H9 (cell line): ENCODE measurements at regions not wholly inside any gene's neighbourhood (a gene's known extent, or its start where the extent isn't known, plus 50 kb on each side); places are given as distances from the start of the nearest gene placed in this dataset.

Experiments used
- DNase-seq: peaks from one replicate; pipeline ENCODE4 v3.0.0-alpha.2; 2017
- H2AFZ ChIP-seq: one replicate; pipeline ENCODE4 v1.6.1; 2013; ENCODE audit warnings: mild to moderate bottlenecking, low read length, control low read depth, moderate library complexity
- H2AK5ac ChIP-seq: 2 replicates; pipeline ENCODE4 v1.6.1; 2013; ENCODE audit warnings: low read length, control low read depth, mixed read lengths; ENCODE audit not compliant: insufficient read length
- H2BK120ac ChIP-seq: one replicate; pipeline ENCODE4 v1.6.1; 2013; ENCODE audit warnings: low read depth, mild to moderate bottlenecking, low read length, control low read depth, inconsistent platforms; ENCODE audit not compliant: poor library complexity, severe bottlenecking
- H2BK12ac ChIP-seq: 2 replicates; pipeline ENCODE4 v1.6.1; 2013; ENCODE audit warnings: low read length, control low read depth, mixed read lengths, low read depth; ENCODE audit not compliant: insufficient read length
- H2BK15ac ChIP-seq: 2 replicates; pipeline ENCODE4 v1.6.1; 2013; ENCODE audit warnings: low read depth, low read length, control low read depth
- H2BK20ac ChIP-seq: one replicate; pipeline ENCODE4 v1.6.1; 2013; ENCODE audit warnings: low read depth, mild to moderate bottlenecking, low read length, control low read depth, inconsistent platforms; ENCODE audit not compliant: poor library complexity, severe bottlenecking
- H2BK5ac ChIP-seq: 2 replicates; pipeline ENCODE4 v1.6.1; 2013; ENCODE audit warnings: low read length, control low read depth, mixed read lengths; ENCODE audit not compliant: insufficient read length
- H3K14ac ChIP-seq: 2 replicates; pipeline ENCODE4 v1.6.1; 2013; ENCODE audit warnings: low read length, control low read depth; ENCODE audit not compliant: insufficient read depth
- H3K18ac ChIP-seq: 2 replicates; pipeline ENCODE4 v1.6.1; 2013; ENCODE audit warnings: low read depth, mild to moderate bottlenecking, mixed read lengths, low read length, control low read depth; ENCODE audit not compliant: insufficient read length
- H3K23ac ChIP-seq: 2 replicates; pipeline ENCODE4 v1.6.1; 2013; ENCODE audit warnings: low read length, control low read depth, mixed read lengths, low read depth; ENCODE audit not compliant: insufficient read length
- H3K23me2 ChIP-seq: 2 replicates; pipeline ENCODE4 v1.6.1; 2013; ENCODE audit warnings: low read depth, mild to moderate bottlenecking, mixed read lengths, low read length, control low read depth; ENCODE audit not compliant: insufficient read length, poor library complexity, severe bottlenecking
- H3K27ac ChIP-seq: 2 replicates; pipeline ENCODE4 v1.5.1; 2013; ENCODE audit warnings: low read length, control low read depth, mixed read lengths, low read depth; ENCODE audit not compliant: insufficient read length
- H3K27me3 ChIP-seq: 2 replicates; pipeline ENCODE4 v1.6.1; 2013; ENCODE audit warnings: low read length, control low read depth, inconsistent platforms; ENCODE audit not compliant: insufficient read depth
- H3K4ac ChIP-seq: 2 replicates; pipeline ENCODE4 v1.6.1; 2013; ENCODE audit warnings: low read depth, mild to moderate bottlenecking, control low read depth, inconsistent platforms, low read length, moderate library complexity
- H3K4me1 ChIP-seq: 2 replicates; pipeline ENCODE4 v1.6.1; 2013; ENCODE audit warnings: low read length, control low read depth, inconsistent platforms; ENCODE audit not compliant: insufficient read depth
- H3K4me2 ChIP-seq: 2 replicates; pipeline ENCODE4 v1.6.1; 2013; ENCODE audit warnings: low read length, control low read depth, mixed read lengths; ENCODE audit not compliant: insufficient read length, insufficient read depth
- H3K56ac ChIP-seq: 2 replicates; pipeline ENCODE4 v1.6.1; 2013; ENCODE audit warnings: low read depth, mild to moderate bottlenecking, mixed read lengths, low read length, control low read depth; ENCODE audit not compliant: insufficient read length
- H3K79me1 ChIP-seq: 2 replicates; pipeline ENCODE4 v1.6.1; 2013; ENCODE audit warnings: low read depth, mild to moderate bottlenecking, moderate library complexity, low read length, control low read depth, inconsistent platforms; ENCODE audit not compliant: insufficient read depth, poor library complexity, severe bottlenecking
- H3K79me2 ChIP-seq: 2 replicates; pipeline ENCODE4 v1.6.1; 2013; ENCODE audit warnings: low read length, control low read depth, inconsistent platforms; ENCODE audit not compliant: insufficient read depth
- H3K9ac ChIP-seq: 2 replicates; pipeline ENCODE4 v1.6.1; 2013; ENCODE audit warnings: low read length, control low read depth, mixed read lengths; ENCODE audit not compliant: insufficient read length; ENCODE audit errors: extremely low read depth
- H3K9me3 ChIP-seq: one replicate; pipeline ENCODE4 v1.6.1; 2013; ENCODE audit warnings: low read depth, low read length, inconsistent platforms; ENCODE audit not compliant: control insufficient read depth
- H3T11ph ChIP-seq: one replicate; pipeline ENCODE4 v1.6.1; 2013; ENCODE audit warnings: mild to moderate bottlenecking, low read length, control low read depth, inconsistent platforms
- H4K20me1 ChIP-seq: one replicate; pipeline ENCODE4 v1.6.1; 2013; ENCODE audit not compliant: control insufficient read depth, insufficient read length, insufficient read depth
- H4K5ac ChIP-seq: 2 replicates; pipeline ENCODE4 v1.6.1; 2013; ENCODE audit warnings: low read depth, mild to moderate bottlenecking, mixed read lengths, low read length, control low read depth; ENCODE audit not compliant: insufficient read length
- H4K8ac ChIP-seq: replicated peaks from 2 replicates; pipeline ENCODE4 v1.6.1; 2013; ENCODE audit warnings: low read length, control low read depth, mixed read lengths, low read depth; ENCODE audit not compliant: insufficient read length
- H4K91ac ChIP-seq: 2 replicates; pipeline ENCODE4 v1.6.1; 2013; ENCODE audit warnings: low read depth, mild to moderate bottlenecking, moderate library complexity, mixed read lengths, low read length, control low read depth; ENCODE audit not compliant: insufficient read length
- H3K27ac Mint-ChIP-seq, 3 experiments: 2 replicates in 2 of 3; 3 replicates in 1 of 3; pipeline ENCODE4 v1.8.0; 2020 to 2021; ENCODE audit warnings: mixed read lengths in 3 of 3, mild to moderate bottlenecking in 1 of 3, moderate library complexity in 1 of 3
- H3K27me3 Mint-ChIP-seq: 2 replicates; pipeline ENCODE4 v1.8.0; 2021; ENCODE audit warnings: low read depth, mild to moderate bottlenecking, moderate library complexity, mixed read lengths
- H3K36me3 Mint-ChIP-seq, 3 experiments: 2 replicates in 2 of 3; 3 replicates in 1 of 3; pipeline ENCODE4 v1.8.0; 2020 to 2021; ENCODE audit warnings: low read depth in 3 of 3, mixed read lengths in 3 of 3; ENCODE audit not compliant: insufficient read depth in 1 of 3
- H3K4me1 Mint-ChIP-seq, 2 experiments: 2 replicates each; pipeline ENCODE4 v1.8.0; 2020; ENCODE audit warnings: mixed read lengths in 2 of 2
- H3K4me3 Mint-ChIP-seq, 2 experiments: 2 replicates in 1 of 2; 3 replicates in 1 of 2; pipeline ENCODE4 v1.8.0; 2020 to 2021; ENCODE audit warnings: mild to moderate bottlenecking in 2 of 2, mixed read lengths in 2 of 2, moderate library complexity in 1 of 2
- H3K9me3 Mint-ChIP-seq, 2 experiments: 2 replicates in 1 of 2; 3 replicates in 1 of 2; pipeline ENCODE4 v1.8.0; 2020; ENCODE audit warnings: mild to moderate bottlenecking in 2 of 2, mixed read lengths in 2 of 2, moderate library complexity in 1 of 2
- WGBS: extraction: QIAGEN DNeasy Blood & Tissue Kit; methylation state at CpG from one replicate; pipeline ENCODE4 v1.1.7; 2013; ENCODE audit warnings: missing lambda C conversion rate, low lambda C conversion rate, mixed read lengths; ENCODE audit not compliant: insufficient read length; ENCODE audit errors: extremely low coverage; 5-methylcytosine and 5-hydroxymethylcytosine counted together
- TF ChIP-seq, protein P1 (sequence below): fragments of 200-600 bp; sonication (generic); conservative IDR thresholded peaks from 3 replicates; pipeline ENCODE4 v1.8.0; 2021; ENCODE audit warnings: antibody characterized with exemption, mild to moderate bottlenecking

- TF ChIP-seq, protein P1, sequence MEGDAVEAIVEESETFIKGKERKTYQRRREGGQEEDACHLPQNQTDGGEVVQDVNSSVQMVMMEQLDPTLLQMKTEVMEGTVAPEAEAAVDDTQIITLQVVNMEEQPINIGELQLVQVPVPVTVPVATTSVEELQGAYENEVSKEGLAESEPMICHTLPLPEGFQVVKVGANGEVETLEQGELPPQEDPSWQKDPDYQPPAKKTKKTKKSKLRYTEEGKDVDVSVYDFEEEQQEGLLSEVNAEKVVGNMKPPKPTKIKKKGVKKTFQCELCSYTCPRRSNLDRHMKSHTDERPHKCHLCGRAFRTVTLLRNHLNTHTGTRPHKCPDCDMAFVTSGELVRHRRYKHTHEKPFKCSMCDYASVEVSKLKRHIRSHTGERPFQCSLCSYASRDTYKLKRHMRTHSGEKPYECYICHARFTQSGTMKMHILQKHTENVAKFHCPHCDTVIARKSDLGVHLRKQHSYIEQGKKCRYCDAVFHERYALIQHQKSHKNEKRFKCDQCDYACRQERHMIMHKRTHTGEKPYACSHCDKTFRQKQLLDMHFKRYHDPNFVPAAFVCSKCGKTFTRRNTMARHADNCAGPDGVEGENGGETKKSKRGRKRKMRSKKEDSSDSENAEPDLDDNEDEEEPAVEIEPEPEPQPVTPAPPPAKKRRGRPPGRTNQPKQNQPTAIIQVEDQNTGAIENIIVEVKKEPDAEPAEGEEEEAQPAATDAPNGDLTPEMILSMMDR: no peak
- no peaks in the 10 kb centered on the region for H3K27me3 Mint-ChIP-seq
Observed at GRCh38 chr11:107268977-107269376, 188.6 kb downstream of the CWF19L2 start.

More at GRCh38 chr11:107268977-107269376, 188.6 kb downstream of the CWF19L2 start:
- H4K8ac ChIP-seq: no peak overlapping the region
- no peak overlapping the region for H2BK15ac ChIP-seq
- no CpG with 5 or more reads among the region's 3 CpGs for WGBS
- no peaks in the 10 kb centered on the region for H3K23me2 ChIP-seq
- Mint-ChIP-seq H3K27ac (no peak overlapping the region), H3K9me3 (no peaks in the 10 kb centered on the region), H3K4me1 (peaks cover 0 to 3% of the 10 kb centered on the region in 2 experiments; a peak in 2 of 4 replicates), H3K4me3 (no peak overlapping the region), H3K36me3 (no peaks in the 10 kb centered on the region)
- DNase-seq: no peak
- no peak overlapping the region for H3K56ac ChIP-seq
- no peak overlapping the region for H3K4me2 ChIP-seq
- H3K4ac ChIP-seq: no peak overlapping the region
- H3K4me1 ChIP-seq: no peaks in the 10 kb centered on the region
- no peak overlapping the region for H3T11ph ChIP-seq
- H2AFZ ChIP-seq: no peak overlapping the region
- no peak overlapping the region for H3K23ac ChIP-seq
- H2BK12ac ChIP-seq: no peak overlapping the region
- H3K27ac ChIP-seq: no peak overlapping the region
- no peak overlapping the region for H3K18ac ChIP-seq
- H4K20me1 ChIP-seq: no peaks in the 10 kb centered on the region
- H3K9me3 ChIP-seq: no peaks in the 10 kb centered on the region
- no peak overlapping the region for H3K14ac ChIP-seq
- H3K79me1 ChIP-seq: no peaks in the 10 kb centered on the region
- H3K79me2 ChIP-seq: no peaks in the 10 kb centered on the region
- H4K91ac ChIP-seq: no peak overlapping the region
- H2BK5ac ChIP-seq: no peak overlapping the region
- H4K5ac ChIP-seq: no peak overlapping the region
- no peak overlapping the region for H2BK120ac ChIP-seq
- no peak overlapping the region for H3K9ac ChIP-seq
- H2AK5ac ChIP-seq: no peak overlapping the region
- no peaks in the 10 kb centered on the region for H3K27me3 ChIP-seq
- H2BK20ac ChIP-seq: no peak overlapping the region
